NCI-H146 treated with DMSO at 0.1 percent for 48 hours (cell line): ENCODE measurements at regions not wholly inside any gene's neighbourhood (a gene's known extent, or its start where the extent isn't known, plus 50 kb on each side); places are given as distances from the start of the nearest gene placed in this dataset.
"Not testable (repeated sequence)": the region's sequence is repeated elsewhere in the genome, so short reads cannot be mapped to it uniquely, and the experiment has no call there.

ENCODE experiments used
- DNase-seq: peaks from one replicate; lab custom pipeline; 2025; ENCODE audit not compliant: unreplicated experiment; lab: John Stamatoyannopoulos, UW

DNA sequence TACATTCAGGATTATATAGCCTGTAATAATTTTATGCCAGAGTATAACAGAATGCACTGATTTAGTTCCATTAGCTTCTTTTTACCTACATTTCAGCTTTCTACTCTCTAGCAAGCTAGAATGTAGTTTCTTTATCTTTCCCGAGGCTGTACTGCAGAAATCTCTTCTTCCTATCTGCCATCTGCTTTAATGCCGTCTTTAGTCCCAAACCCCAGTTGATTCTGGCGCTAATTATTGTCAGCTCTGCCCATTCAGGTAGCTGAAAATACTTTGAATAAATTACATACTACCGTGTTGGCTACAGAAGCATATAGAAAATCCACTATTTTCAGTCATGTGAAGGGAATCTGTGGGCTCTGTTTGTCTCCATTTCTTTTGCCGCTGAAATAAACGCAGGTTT is 706.7 kb downstream of the NTRK3 start:
- DNase-seq: no peak

DNA sequence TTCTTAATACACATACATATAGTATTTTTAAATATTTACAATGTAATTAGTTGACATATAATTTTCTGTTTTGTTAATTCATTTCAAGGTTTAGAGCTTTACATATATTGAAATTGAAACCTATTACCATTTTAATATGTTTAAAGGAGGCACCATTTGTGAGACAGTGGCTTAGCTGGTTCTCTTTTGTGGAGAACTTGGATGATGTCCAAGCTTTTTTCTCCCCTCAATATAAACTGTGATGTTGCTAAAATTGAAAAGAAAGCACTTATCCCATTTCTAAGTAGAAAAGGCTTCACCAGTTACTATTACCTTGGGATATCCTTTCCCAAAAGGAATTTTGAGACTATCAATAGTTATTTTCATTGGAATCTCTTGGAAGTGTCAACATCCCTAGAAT is 707.2 kb downstream of the NTRK3 start:
- no peak for DNase-seq

DNA sequence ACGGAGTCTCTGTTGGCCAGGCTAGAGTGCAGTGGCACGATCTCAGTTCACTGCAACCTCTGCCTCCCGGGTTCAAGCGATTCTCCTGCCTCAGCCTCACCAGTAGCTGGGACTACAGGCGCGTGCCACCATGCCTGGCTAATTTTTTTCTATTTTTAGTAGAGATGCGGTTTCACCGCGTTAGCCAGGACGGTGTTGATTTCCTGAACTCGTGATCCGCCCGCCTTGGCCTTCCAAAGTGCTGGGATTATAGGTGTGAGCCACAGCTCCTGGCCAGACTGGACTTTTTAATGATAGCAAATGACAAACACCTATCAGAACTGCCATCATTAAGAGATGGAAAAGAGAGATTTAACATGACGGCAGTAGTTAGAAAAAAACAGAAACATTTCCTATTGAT is 707.9 kb downstream of the NTRK3 start:
- DNase-seq: not testable (repeated sequence)

DNA sequence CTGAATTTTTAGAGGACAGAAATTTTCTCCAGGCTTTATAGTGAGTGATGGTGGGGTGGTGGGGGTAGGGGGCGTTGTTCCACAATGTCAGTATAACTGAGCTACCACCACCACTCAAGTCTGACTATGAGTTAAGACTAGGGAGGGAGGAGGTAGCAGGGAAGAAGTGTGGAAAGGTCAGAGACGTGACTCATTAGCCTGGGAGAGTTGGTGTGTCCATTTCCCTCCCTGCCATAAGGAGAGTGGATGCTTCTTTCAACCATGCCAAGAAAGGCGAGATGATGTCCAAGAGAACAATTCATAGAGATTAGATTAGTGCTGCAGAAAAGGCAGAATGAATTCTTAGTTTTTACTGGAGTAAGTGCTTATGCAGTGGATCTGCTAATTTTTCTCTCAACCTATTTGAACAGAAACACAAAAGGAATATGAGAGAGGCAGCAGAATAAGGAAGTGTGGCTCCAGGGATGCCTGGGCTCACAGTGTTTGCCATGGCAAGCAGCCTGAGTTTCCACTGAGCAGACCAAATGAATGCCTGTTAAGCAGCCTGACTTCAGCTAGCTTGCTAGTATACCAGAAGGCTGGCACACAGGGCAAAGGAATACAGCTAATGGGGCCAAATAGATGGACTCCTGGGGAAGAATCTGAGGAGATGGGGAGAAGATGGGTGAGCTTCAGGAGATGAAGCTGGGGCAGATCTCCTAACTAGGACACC is 708.9 kb downstream of the NTRK3 start:
- DNase-seq: no peak

DNA sequence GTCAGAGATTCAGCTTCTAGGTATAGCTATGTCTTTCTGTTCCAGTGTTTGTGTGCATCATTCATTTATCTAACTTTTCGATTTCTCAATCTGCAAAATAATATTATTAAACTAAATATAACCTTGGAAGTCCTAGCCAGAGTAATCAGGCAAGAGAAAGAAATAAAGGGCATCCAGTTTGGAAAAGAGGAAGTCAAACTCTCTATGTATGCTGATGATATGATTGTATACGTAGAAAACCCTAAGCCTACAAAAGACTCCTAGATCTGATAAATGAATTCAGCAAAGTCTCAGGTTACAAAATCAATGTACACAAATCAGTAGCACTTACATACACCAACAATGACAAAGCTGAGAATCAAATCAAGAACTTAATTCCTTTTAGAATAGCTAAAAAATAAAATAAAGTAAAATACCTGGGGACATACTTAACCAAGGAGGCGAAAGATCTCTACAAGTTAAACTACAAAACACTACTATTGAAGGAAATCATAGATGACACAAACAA is 718.2 kb downstream of the NTRK3 start:
- no peak for DNase-seq

DNA sequence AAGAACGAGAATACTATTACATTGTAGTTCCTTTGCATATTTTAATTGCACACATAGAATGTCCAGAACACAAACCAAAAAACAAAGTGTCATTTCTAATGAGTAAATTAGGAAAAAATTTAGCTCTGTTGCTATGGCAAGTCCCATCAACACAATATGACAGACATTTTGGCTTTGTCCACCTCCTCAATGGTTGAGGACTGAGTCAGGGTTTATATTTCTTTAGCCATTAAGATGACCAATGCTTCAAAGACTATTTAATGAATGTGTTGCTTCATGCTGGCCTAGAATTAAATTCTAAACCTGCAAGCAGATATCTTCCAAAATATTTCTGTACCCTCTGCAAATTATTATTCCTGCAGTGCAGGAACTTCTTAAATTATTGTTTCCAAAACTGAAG is 719.2 kb downstream of the NTRK3 start:
- no peak for DNase-seq

DNA sequence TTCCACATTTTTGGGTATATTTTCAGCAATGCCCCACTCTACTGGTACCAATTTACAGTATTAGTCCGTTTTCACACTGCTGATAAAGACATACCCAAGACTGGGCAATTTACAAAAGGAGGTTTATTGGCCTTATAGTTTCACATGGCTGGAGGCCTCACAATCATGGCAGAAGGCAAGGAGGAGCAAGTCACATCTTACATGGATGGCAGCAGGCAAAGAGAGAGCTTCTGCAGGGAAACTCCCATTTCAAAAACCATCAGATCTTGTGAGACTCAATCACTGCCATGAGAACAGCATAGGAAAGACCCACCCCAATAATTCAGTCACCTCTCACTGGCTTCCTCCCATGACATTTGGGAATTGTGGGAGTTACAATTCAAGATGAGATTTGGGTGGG is 722.9 kb downstream of the NTRK3 start:
- DNase-seq: not testable (repeated sequence)

DNA sequence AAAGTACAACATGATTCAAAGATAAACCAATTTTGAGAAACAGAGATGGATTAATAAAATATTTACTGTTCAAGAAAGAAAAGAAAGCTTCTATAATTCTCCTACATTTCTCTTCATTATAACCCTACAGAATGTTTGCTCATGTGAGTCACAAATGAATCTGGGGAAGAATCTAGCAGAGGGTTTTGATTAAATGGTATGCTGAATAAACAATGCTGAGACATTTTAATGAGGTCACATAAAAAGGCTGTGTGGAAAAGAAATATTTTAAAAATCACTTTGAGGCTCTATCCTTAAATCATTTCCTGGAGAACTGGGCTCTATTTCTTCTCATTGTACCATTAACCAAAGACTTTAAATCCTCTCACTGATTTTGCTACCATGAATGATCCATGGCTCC is 727.7 kb downstream of the NTRK3 start:
- DNase-seq: no peak

DNA sequence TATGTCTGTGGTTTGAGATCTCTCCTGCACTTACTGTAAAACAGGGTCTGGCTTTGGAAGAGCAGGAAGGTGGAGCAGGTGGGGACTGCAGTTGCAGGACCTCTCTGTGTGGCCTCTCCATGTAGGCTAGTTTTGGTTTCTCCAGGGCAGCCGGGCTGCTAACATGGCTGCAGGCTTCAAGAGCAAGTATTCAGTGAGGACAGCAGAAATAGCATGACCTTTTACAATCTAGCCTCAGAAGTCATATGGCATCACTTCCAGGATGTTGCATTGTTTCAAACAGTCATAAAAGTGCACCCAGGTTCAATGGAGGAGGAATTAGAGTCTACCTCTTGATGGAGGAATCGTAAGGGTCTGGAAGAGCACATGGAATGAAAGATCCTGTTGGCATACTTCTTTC is 728.7 kb downstream of the NTRK3 start:
- no peak for DNase-seq

DNA sequence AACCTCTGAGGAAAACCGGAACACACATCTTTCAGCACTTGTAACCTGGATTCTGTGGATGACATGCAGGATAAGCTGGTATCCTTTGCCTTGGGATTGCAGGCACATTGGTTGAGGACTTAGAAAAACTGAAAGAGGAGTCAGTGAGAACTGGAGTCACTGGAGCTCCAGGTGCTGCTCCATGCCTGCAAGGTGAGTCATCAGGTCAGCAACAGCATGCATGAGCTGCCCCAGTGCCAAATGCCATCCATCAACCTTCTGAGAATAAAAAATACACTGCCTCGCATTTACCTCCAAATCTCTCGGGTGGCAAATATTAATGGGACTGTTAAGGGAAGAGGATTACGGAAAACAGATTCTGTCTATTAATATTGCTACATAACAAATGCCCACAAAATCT is 729.1 kb downstream of the NTRK3 start:
- DNase-seq: no peak

DNA sequence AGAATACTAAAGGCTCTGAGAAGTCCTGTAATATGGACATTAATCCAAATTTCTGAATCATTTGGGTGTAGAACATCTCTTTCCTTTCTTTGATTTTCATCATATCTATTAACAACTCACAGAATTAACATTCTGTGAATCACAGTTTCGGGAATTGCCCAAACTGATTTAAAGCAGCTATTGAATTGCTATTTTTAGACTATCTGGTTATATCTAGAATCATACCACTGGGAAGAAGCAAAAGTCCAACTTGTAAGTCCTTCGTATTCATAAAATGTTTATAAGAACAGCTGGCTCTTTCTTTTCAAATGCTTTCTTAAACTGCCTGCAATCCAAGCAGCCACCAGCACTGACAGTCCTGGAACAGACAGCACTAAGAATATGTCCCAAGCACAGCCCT is 733.0 kb downstream of the NTRK3 start:
- no peak for DNase-seq

DNA sequence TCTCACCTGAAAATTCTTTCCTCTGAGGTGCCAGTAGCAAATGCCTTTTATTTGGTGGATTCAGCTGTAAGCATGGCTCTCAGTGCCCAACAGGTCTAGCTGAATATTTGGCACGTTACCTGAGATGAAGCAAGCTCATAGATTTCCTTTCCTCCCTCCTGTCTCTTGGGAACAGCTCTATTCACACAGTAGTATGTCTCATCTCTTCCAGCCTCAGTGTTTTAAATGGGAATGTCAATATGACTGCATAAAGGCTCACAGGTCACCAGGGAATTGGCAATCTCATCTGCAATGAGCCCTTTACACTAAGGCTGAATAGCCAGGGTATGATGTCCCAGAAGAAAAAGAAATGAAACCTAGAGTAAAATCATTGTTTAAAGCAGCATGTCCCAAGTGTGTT is 733.5 kb downstream of the NTRK3 start:
- no peak for DNase-seq

DNA sequence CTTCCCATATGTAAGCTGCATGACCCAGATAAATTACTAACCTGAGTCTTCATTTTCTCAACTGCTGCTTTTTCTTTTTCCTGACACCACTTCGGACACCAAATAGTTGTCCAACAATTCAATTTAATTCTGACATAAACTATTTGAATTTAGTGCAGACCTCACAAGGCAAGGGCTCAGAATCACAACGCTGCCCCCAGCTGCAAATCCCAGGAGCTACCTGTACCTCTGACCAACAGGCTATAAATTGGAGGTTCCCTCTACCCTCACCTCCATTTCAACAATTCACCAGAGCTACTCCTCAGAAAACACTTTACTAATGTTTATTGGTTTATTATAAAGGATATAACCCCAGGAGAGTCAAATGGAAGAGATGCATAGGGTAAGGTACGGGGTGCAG is 737.6 kb downstream of the NTRK3 start:
- no peak for DNase-seq

DNA sequence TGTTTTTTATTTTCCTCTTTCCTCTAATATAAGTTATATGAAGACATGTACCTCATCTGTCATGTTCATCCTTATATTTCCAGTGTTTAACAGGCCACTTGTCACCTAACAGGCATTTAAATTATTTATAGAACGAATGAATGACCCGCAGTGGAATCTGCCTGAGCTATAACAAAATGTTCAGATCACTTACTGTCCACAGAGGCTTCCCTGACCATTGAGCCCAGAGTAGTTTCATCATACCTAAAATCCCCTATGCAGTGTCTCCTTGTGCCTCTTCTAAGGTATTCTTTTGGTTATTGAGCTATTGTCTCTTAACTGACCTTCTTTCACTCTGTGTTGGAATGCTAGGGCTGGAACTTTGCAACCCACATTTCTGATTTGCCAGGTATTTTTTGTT is 748.5 kb downstream of the NTRK3 start:
- no peak for DNase-seq

DNA sequence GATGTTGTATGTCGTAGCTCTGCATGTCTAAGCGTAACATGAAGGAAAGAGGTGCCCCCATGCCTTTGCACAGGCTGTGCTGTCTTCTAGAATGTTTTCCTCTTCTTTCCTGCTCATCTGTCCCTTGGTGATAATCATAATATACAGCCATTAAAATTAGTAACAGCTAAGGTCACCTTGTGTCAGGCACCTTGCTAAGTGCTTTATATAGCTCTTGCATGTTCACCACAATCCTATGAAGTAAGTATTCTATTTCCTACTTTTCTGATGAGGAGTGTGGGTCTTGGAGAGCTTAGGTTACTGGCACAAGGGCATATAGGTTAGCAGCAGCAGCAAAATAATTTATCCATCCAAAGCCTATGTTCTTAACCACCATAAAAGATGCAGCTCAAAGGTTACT is 754.4 kb downstream of the NTRK3 start:
- no peak for DNase-seq

DNA sequence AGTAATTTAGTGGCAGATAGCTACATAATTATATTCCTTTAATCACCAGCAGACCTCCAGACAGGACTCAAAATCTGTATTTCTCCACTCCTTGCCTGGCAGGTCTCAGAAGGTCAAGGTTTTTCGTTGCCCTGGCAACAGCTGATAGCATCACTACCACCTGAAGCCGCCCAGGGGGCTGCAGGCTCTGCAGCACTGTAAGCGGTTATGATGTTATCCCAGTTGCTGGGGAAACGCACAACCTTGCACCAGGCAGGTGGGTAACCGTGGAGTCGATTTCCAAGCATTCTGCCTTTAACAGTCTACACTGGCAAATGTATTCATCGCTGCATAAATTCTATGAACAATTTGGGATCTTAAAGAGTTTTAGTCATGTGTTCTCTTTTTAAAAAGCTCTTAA is 756.3 kb downstream of the NTRK3 start:
- no peak for DNase-seq

DNA sequence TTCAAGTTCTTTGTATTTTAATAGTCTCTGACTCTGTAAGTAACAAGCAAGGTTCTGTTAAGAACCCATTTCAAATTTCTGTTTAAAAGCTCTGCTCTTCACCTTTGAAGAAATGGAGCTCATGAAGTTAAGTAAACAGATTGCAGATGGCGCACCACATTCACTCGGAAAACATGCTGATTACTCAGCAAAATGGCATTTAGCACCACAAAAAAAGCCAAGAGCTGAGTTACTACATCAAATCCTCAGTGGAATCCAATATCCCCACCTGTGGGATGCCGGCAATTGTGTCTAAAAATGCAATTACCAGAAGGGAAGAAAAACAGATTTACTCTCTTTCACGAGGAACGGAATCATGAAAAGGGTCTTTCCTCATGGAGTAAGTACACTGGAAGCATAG is 758.0 kb downstream of the NTRK3 start:
- no peak for DNase-seq

DNA sequence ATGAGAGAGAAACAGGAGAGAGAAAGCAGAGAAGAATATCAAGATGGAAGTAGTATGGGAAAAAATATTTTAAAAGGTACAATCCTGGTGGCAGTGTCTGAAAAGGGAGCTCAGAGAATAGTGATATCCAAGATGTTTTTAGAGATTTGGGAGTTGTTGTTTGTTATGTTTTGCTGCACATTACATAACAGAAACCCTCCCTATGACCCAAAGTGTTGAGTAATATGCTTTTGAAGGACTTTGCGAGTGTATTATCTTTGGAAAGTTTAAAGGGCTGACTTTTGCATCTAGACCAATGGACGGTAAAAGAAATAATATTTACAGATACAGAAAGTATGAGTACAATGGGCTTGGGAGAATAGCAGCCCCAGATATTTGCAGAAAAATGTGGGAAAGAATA is 759.7 kb downstream of the NTRK3 start:
- DNase-seq: no peak

DNA sequence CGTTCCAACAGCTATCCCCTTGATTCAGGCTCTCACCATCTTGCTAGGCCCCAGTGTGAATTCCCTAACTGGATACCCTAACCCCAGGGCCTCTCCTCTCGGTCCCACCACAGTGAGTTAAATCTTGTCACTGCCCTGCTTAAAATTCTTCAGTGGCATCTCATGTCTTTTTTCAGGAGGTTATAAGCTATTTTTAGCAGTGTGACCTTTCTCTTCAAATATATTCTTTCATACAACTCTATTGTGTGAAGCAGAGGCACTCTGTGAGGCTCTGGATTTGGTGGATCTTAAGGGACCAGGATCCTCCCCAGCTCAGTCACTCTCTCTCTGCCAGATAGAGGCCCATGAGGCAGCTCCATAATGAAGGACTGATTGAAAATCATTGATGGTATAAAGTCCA is 760.4 kb downstream of the NTRK3 start:
- no peak for DNase-seq

DNA sequence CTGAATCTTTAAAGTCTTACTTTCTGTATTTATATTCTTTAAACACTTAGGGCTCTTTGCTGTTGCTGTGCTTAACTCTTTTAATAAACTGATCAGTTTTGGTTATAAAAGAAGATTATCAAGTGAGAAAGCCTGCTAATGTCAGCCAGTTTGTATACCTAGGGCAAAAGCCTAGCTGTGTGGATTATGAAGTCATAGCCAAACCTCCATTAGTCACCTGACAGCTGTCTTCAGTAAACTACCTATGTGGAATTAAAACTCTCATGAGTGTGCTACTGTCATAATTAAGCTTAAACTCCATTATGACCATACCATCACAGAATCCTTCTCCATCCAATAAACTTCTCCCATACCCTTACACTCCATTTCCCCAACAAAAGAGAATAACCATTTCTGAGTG is 762.7 kb downstream of the NTRK3 start:
- no peak for DNase-seq

DNA sequence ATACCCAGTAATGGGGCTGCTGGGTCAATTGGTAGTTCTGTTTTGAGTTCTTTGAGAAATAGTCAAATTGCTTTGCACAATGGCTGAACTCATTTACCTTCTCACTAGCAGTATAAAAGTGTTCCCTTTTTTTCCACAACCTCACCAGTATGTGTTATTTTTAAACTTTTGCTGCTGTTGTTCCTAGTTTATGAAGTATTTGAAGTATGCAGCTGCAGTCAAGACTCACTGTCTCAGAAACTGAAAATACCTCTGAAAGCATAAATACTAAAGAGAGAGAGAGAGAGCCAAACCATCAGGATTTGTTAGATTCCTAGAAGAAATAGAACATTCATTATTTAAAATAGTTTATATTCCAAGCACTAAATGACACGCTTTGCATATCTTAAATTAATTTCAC is 764.2 kb downstream of the NTRK3 start:
- DNase-seq: no peak

DNA sequence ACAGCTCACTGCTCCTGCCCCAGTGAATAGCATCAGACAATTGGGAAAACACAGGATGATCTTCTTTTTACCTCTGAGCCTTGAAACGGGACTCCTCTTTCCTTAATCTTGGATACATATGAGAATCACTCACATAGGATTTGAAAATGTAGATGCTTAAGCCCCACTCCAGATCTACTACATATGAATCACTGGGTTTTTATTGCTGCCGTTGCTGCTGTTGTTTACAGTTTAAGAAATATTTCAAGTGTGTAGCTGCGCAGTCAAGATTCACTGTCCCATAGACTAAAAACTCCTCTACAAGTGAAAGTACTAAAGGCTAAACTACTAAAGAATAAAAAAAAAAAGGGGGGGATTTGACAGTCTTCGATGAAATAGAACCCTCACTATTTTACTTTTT is 765.9 kb downstream of the NTRK3 start:
- DNase-seq: no peak

DNA sequence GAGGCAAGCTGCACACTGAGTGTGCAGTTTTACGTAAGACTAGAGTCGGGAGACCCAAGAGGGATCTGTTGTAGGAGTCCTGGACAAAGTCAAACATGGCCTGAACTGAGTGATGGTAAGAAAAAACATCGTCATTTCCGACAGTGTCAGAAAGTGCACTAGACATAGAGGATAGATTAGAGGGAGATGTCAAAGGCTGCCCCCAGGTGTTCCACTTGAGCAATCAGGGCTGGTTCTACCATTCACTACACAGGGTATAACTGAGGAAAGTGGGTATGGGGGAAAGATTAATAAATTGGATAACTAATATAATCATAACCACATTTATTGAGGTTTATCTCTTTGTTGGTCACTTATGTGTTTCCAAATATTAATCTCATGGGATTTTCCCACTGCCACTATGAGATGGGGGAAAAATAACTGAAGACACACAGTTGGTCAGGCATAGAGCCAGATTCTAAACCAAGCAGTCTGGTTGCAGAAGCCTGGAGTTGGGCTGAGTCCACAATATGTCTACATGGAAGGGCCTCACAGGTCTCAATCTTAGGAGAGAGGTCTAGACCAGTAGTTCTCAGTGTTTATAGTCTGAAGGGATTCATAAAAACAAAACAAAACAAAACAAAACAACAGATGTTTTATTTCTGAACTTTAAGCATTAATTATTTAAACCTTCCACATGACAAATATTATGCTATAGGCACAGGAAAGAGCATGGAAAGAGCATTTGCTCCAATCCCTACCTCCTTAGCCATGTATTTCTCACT is 766.5 kb downstream of the NTRK3 start:
- no peak for DNase-seq
